AG04450 (cell line): ENCODE measurements at regions not wholly inside any gene's neighbourhood (a gene's known extent, or its start where the extent isn't known, plus 50 kb on each side); places are given as distances from the start of the nearest gene placed in this dataset.
A peak's percentile ranks its signal among the peaks of the same experiment; 100 is the strongest.
"Not testable (repeated sequence)": the region's sequence is repeated elsewhere in the genome, so short reads cannot be mapped to it uniquely, and the experiment has no call there.

Source experiments
- CTCF ChIA-PET: fragments of 300-600, 350-600 bp; formaldehyde crosslinking; extraction: SDS; loops from one replicate; lab custom pipeline; 2022; ENCODE audit warnings: antibody characterized with exemption, inconsistent platforms; lab: Charles Lee
- POLR2A ChIA-PET: fragments of 350-600 bp; formaldehyde crosslinking; extraction: SDS; loops from one replicate; lab custom pipeline; 2021; ENCODE audit warnings: antibody characterized with exemption, inconsistent platforms; lab: Yijun Ruan, JAX
- DNase-seq: peaks from one replicate; pipeline ENCODE4 v3.0.0-alpha.2; 2011; ENCODE audit warnings: low read depth, low spot score
- H3K27ac ChIP-seq: one replicate; pipeline ENCODE4 v1.5.1; 2012; ENCODE audit warnings: low read depth, low read length, control low read depth
- H3K27me3 ChIP-seq: one replicate; pipeline ENCODE4 v1.6.0; 2012; ENCODE audit warnings: low read length; ENCODE audit not compliant: control insufficient read depth, insufficient read depth
- H3K4me3 ChIP-seq: 2 replicates; pipeline ENCODE4 v1.5.1; 2011; ENCODE audit warnings: mild to moderate bottlenecking, low read depth, low read length, control low read depth
- H3K9me3 ChIP-seq: 2 replicates; pipeline ENCODE4 v1.5.1; 2012; ENCODE audit warnings: low read length; ENCODE audit not compliant: control insufficient read depth, insufficient read depth
- CTCF ChIP-seq: IDR thresholded peaks from 2 replicates; pipeline ENCODE4 v1.5.1; 2011; ENCODE audit warnings: low read depth, low read length, control low read depth, inconsistent platforms

GRCh38 chr5:36407396-36407795 lies 105.7 kb upstream of the RANBP3L start:
- H3K27ac ChIP-seq = no peak overlapping the region
- CTCF ChIA-PET = interaction anchor here (0.9 to 2.9 kb wide), 3 partner anchors 12 to 289 kb away, joined by 3 to 16 read pairs (median 4); no protein-coding TSS in a partner anchor
- no peaks in the 10 kb centered on the region for H3K27me3 ChIP-seq
- no peaks in the 10 kb centered on the region for H3K9me3 ChIP-seq
- DNase-seq = no peak
- H3K4me3 ChIP-seq = no peak overlapping the region
- POLR2A ChIA-PET = no interaction called here
- TF ChIP-seq CTCF = no peak

DNA sequence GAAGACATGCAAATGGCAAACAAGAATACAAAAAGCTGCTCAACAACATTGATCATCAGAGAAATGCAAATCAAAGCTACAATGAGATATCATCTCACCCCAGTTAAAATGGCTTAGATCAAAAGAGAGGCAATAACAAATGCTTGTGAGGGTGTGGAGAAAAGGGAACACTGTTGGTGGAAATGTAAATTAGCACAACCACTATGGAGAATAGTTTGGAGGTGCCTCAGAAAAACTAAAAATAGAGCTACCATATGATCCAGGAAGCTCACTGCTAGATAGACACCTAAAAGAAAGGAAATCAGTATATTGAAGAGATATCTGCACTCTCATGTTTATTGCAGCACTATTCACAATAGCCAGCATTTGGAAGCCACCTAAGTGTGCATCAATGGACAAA lies 108.0 kb upstream of the RANBP3L start:
- H3K9me3 ChIP-seq, H3K4me3 ChIP-seq, H3K27me3 ChIP-seq, POLR2A ChIA-PET, H3K27ac ChIP-seq, DNase-seq: not testable (repeated sequence)
- CTCF ChIA-PET = interaction anchor here (1.0 to 2.9 kb wide), 4 partner anchors 98 to 287 kb away, joined by 3 to 16 read pairs (median 5); no protein-coding TSS in a partner anchor

DNA sequence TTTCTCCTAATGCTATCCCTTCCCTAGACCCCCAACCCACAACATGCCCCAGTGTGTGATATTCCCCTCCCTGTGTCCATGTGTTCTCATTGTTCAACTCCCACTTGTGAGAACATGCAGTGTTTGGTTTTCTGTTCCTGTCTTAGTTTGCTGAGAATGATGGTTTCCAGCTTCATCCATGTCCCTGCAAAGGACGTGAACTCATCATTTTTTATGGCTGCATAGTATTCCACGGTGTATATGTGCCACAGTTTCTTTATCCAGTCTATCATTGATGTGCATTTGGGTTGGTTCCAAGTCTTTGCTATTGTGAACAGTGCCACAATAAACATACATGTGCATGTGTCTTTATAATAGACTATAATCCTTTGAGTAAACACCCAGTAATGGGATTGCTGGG lies 109.0 kb upstream of the RANBP3L start:
- H3K27me3 ChIP-seq, POLR2A ChIA-PET, H3K4me3 ChIP-seq, H3K27ac ChIP-seq, H3K9me3 ChIP-seq, DNase-seq: not testable (repeated sequence)
- CTCF ChIA-PET = interaction anchor here (9.5 kb wide), 1 partner anchor 96 kb away, joined by 237 read pairs; no protein-coding TSS in a partner anchor

DNA sequence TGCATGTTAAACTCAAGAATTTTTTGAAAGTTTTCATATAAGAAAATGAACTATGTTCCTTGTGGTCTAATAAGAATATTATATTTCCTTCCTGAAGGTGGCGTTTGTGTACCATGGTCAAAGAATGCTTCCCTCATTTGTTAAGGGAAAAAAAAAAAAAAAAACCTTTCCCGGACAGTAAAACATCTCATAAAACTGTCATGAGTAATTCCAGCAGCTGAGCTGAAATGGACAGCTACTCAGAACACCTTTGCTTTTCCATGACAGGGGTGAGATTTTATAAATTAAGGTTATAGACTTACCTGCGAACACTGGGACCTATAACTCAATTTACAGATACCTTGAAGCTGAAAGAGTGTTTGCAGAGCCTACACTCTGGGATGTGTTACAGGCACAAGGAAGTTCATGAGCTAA lies 113.2 kb upstream of the RANBP3L start:
- Histone ChIP-seq H3K27ac (no peak overlapping the region), H3K4me3 (no peak overlapping the region), H3K9me3 (no peaks in the 10 kb centered on the region), H3K27me3 (no peaks in the 10 kb centered on the region)
- TF ChIP-seq CTCF = peak; percentile 56
- ChIA-PET POLR2A (interaction anchor here (0.6 kb wide), 1 partner anchor 262 kb away, joined by 5 read pairs; no protein-coding TSS in a partner anchor), CTCF (interaction anchor here (0.5 to 10.2 kb wide), 28 partner anchors 10 to 1328 kb away, joined by 3 to 237 read pairs (median 4); no protein-coding TSS in a partner anchor)
- peak; percentile 10 for DNase-seq

DNA sequence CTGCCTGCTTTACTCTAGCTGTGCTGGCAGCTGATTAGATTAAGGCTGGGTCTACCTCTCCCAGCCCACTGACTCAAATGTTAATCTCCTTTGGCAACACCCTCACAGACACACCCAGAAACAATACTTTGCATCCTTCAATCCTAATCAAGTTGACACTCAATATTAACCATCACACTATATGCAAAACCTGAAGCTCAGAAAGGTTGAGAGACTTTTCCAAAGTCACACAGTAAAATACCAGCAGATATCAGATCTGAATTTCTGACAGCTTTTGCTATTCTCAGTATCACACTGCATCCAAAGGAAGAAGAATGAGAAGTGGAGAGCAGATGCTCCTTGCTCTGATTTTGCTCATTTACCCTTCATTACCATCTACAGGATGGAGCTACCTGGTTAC lies 114.9 kb upstream of the RANBP3L start:
- no peak for DNase-seq
- ChIA-PET POLR2A (no interaction called here), CTCF (interaction anchor here (0.6 to 10.2 kb wide), 4 partner anchors 24 to 279 kb away, joined by 5 to 237 read pairs (median 148); no protein-coding TSS in a partner anchor)
- Histone ChIP-seq H3K27me3 (no peaks in the 10 kb centered on the region), H3K9me3 (no peaks in the 10 kb centered on the region), H3K27ac (no peak overlapping the region), H3K4me3 (no peak overlapping the region)
- TF ChIP-seq CTCF = no peak

DNA sequence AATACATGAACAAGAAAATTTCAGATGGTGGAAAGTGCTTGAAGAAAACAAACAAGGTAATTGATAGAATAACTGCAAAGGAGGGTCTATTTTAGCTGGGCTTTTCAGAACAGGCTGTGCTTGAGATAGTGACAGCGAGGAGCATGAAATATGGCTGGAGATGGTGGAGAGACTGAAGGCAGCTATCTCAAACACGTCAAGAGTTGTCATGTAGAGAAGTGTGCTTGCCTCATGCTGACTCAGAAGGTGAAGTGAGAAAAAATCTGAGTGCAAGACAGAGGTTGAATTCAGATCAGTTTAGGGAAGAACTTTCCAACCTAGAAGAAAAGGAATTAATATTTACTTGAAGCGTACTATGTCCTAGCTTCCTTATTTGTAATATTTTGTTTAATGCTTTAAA lies 115.5 kb upstream of the RANBP3L start:
- H3K27ac ChIP-seq = no peak overlapping the region
- no peak overlapping the region for H3K4me3 ChIP-seq
- H3K9me3 ChIP-seq = no peaks in the 10 kb centered on the region
- no peaks in the 10 kb centered on the region for H3K27me3 ChIP-seq
- no peak for TF ChIP-seq CTCF
- ChIA-PET POLR2A (no interaction called here), CTCF (interaction anchor here (0.6 to 10.2 kb wide), 4 partner anchors 24 to 279 kb away, joined by 5 to 237 read pairs (median 148); no protein-coding TSS in a partner anchor)
- no peak for DNase-seq
